Sigmoid colon (tissue), 4 donors: ENCODE measurements at regions not wholly inside any gene's neighbourhood (a gene's known extent, or its start where the extent isn't known, plus 50 kb on each side); places are given as distances from the start of the nearest gene placed in this dataset.

Source experiments
- EP300 ChIP-seq, 4 donors: sonication (generic); formaldehyde crosslinking; IDR thresholded peaks; one replicate each; pipeline ENCODE4 v1.6.1; 2017; ENCODE audit warnings: antibody characterized with exemption in 4 of 4
- POLR2A ChIP-seq, 2 donors: fragments of 450-650 bp; IDR thresholded peaks; one replicate each; pipeline ENCODE4 v1.6.1; 2016; ENCODE audit warnings: antibody characterized with exemption in 2 of 2, mild to moderate bottlenecking in 2 of 2, moderate library complexity in 2 of 2
- TF ChIP-seq, protein P1 (sequence below), 4 experiments: fragments of 450-650 bp in 3 of 4; fragments of 200-600 bp in 1 of 4; IDR thresholded peaks; one replicate each; pipeline ENCODE4 v1.5.1; 2016 to 2019; ENCODE audit warnings: antibody characterized with exemption in 4 of 4, mild to moderate bottlenecking in 3 of 4, moderate library complexity in 2 of 4

- TF ChIP-seq, protein P1, sequence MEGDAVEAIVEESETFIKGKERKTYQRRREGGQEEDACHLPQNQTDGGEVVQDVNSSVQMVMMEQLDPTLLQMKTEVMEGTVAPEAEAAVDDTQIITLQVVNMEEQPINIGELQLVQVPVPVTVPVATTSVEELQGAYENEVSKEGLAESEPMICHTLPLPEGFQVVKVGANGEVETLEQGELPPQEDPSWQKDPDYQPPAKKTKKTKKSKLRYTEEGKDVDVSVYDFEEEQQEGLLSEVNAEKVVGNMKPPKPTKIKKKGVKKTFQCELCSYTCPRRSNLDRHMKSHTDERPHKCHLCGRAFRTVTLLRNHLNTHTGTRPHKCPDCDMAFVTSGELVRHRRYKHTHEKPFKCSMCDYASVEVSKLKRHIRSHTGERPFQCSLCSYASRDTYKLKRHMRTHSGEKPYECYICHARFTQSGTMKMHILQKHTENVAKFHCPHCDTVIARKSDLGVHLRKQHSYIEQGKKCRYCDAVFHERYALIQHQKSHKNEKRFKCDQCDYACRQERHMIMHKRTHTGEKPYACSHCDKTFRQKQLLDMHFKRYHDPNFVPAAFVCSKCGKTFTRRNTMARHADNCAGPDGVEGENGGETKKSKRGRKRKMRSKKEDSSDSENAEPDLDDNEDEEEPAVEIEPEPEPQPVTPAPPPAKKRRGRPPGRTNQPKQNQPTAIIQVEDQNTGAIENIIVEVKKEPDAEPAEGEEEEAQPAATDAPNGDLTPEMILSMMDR (IDR thresholded peaks at IDR 0.05): no peak
- TF ChIP-seq EP300 (IDR thresholded peaks at IDR 0.05) (no peak), POLR2A (IDR thresholded peaks at IDR 0.05) (no peak)
These were observed 80.3 kb downstream of the CDO1 start for GRCh38 chr5:115736004-115736689.
